HEK293T (cell line): ENCODE measurements at regions not wholly inside any gene's neighbourhood (a gene's known extent, or its start where the extent isn't known, plus 50 kb on each side); places are given as distances from the start of the nearest gene placed in this dataset.

Source experiments
- FOXM1 ChIP-seq: fragments of 450-650 bp; IDR thresholded peaks from 2 replicates; pipeline ENCODE4 v1.6.1; 2017; ENCODE audit warnings: mild to moderate bottlenecking, borderline replicate concordance
- NFRKB ChIP-seq: fragments of 450-650 bp; IDR thresholded peaks from 2 replicates; pipeline ENCODE4 v1.6.1; 2016; ENCODE audit warnings: mild to moderate bottlenecking, moderate library complexity
- SP1 ChIP-seq: fragments of 450-650 bp; IDR thresholded peaks from 2 replicates; pipeline ENCODE4 v1.6.1; 2017
- TARDBP ChIP-seq: fragments of 450-650 bp; IDR thresholded peaks from 2 replicates; pipeline ENCODE4 v1.6.1; 2016

DNA sequence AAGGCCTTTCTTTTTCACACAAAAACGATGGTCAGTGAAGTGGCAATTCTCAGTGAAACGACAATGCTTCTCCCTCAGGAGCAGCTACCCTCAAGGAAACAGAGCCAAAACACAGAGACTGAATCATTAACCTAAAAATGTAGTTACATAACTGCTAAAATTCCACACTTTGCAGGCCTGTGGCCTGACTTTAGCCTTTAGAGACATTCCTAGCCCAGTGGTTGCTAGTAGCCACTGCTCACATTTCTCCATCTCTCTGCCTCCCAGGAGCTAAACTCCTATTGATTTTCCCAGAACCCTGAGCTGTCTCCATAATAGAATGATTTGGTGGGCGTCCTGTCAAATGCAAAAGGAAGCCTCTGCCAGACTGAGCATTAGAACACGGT is 630.1 kb upstream of the KCNMB2 start:
- no peak for TF ChIP-seq TARDBP
- no peak for TF ChIP-seq FOXM1
- no peak for TF ChIP-seq NFRKB
- no peak for TF ChIP-seq SP1
